ENCODE measurements at regions not wholly inside any gene's neighbourhood (a gene's known extent, or its start where the extent isn't known, plus 50 kb on each side); places are given as distances from the start of the nearest gene placed in this dataset.
"Not testable (repeated sequence)": the region's sequence is repeated elsewhere in the genome, so short reads cannot be mapped to it uniquely, and the experiment has no call there.

- DNase-seq (ENCODE audit: low spot score): no peak
- Histone ChIP-seq H4K20me1 (ENCODE audit: low read depth) (no peaks in the 10 kb centered on the region), H3K4me3 (no peak overlapping the region), H2AFZ (replicated peaks) (no peak overlapping the region), H3K4me2 (no peak overlapping the region), H3F3A (ENCODE audit: low read depth) (no peaks in the 10 kb centered on the region), H3K36me3 (no peaks in the 10 kb centered on the region), H3K4me1 (no peaks in the 10 kb centered on the region), H3K9me3 (ENCODE audit: low read depth) (no peaks in the 10 kb centered on the region), H3K9ac (no peak overlapping the region), H3K27ac (no peak overlapping the region), H3K27me3 (no peaks in the 10 kb centered on the region), H3K79me2 (ENCODE audit: low read depth) (no peaks in the 10 kb centered on the region)
- Mint-ChIP-seq H3K27me3 (ENCODE audit: insufficient read depth, low read depth) (peaks cover 2% of the 10 kb centered on the region), H3K36me3 (no peaks in the 10 kb centered on the region), H3K27ac (no peak overlapping the region), H3K4me1 (peaks cover 2% of the 10 kb centered on the region), H3K9me3 (peaks cover 2% of the 10 kb centered on the region), H3K4me3 (no peak overlapping the region)
- TF ChIP-seq EZH2phosphoT487 (IDR thresholded peaks at IDR 0.05): no peak
- TF ChIP-seq, protein P1, sequence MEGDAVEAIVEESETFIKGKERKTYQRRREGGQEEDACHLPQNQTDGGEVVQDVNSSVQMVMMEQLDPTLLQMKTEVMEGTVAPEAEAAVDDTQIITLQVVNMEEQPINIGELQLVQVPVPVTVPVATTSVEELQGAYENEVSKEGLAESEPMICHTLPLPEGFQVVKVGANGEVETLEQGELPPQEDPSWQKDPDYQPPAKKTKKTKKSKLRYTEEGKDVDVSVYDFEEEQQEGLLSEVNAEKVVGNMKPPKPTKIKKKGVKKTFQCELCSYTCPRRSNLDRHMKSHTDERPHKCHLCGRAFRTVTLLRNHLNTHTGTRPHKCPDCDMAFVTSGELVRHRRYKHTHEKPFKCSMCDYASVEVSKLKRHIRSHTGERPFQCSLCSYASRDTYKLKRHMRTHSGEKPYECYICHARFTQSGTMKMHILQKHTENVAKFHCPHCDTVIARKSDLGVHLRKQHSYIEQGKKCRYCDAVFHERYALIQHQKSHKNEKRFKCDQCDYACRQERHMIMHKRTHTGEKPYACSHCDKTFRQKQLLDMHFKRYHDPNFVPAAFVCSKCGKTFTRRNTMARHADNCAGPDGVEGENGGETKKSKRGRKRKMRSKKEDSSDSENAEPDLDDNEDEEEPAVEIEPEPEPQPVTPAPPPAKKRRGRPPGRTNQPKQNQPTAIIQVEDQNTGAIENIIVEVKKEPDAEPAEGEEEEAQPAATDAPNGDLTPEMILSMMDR (IDR thresholded peaks at IDR 0.05): no peak
- no peak for TF ChIP-seq EZH2 (IDR thresholded peaks at IDR 0.05)
Observed at GRCh38 chr18:42373584-42373983, 418.6 kb downstream of the PIK3C3 start.

DNA sequence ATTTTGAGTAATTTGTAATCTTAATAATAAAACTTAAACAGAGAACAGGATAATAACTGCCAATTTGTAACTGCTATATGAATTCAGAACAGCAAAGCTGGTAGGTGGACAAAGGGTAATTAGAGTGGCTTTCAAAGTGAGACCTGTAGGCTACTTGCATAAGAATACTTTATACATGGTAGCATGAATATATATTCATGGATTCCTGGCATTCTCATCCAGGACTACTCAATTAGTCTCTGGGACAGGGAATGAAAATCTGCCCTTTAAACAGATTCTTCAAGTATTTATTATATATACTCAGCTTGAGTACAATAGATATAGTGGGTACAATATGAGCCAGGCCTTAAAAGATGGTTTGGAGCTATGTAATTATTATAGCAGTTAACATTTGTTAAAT, 419.9 kb downstream of the PIK3C3 start:
- Histone ChIP-seq H3F3A (ENCODE audit: low read depth) (no peaks in the 10 kb centered on the region), H3K27me3 (no peaks in the 10 kb centered on the region), H3K4me2 (no peak overlapping the region), H3K4me1 (no peaks in the 10 kb centered on the region), H4K20me1 (ENCODE audit: low read depth) (no peaks in the 10 kb centered on the region), H3K9ac (no peak overlapping the region), H3K4me3 (no peak overlapping the region), H3K27ac (no peak overlapping the region), H3K79me2 (ENCODE audit: low read depth) (no peaks in the 10 kb centered on the region), H3K9me3 (ENCODE audit: low read depth) (no peaks in the 10 kb centered on the region), H3K36me3 (no peaks in the 10 kb centered on the region), H2AFZ (replicated peaks) (no peak overlapping the region)
- peaks cover 2% of the 10 kb centered on the region for H3K27me3 Mint-ChIP-seq (ENCODE audit: insufficient read depth, low read depth)
- DNase-seq (ENCODE audit: low spot score): no peak
- no peaks in the 10 kb centered on the region for H3K36me3 Mint-ChIP-seq
- no peak for TF ChIP-seq EZH2phosphoT487 (IDR thresholded peaks at IDR 0.05)
- no peak for TF ChIP-seq EZH2 (IDR thresholded peaks at IDR 0.05)
- TF ChIP-seq, protein P1 (IDR thresholded peaks at IDR 0.05): no peak
- H3K4me3 Mint-ChIP-seq: no peak overlapping the region
- peaks cover 2% of the 10 kb centered on the region for H3K4me1 Mint-ChIP-seq
- peaks cover 2% of the 10 kb centered on the region for H3K9me3 Mint-ChIP-seq
- no peak overlapping the region for H3K27ac Mint-ChIP-seq

- not testable (repeated sequence) for H4K20me1 ChIP-seq (ENCODE audit: low read depth); H3K79me2 ChIP-seq (ENCODE audit: low read depth); H3K9me3 Mint-ChIP-seq; H2AFZ ChIP-seq (replicated peaks); H3K9ac ChIP-seq; H3K36me3 ChIP-seq; H3K27me3 Mint-ChIP-seq (ENCODE audit: insufficient read depth, low read depth); H3K4me3 ChIP-seq; H3F3A ChIP-seq (ENCODE audit: low read depth); H3K4me3 Mint-ChIP-seq; H3K27ac Mint-ChIP-seq; DNase-seq (ENCODE audit: low spot score); H3K4me1 Mint-ChIP-seq; H3K27me3 ChIP-seq; H3K36me3 Mint-ChIP-seq; H3K27ac ChIP-seq; H3K4me1 ChIP-seq; H3K4me2 ChIP-seq; H3K9me3 ChIP-seq (ENCODE audit: low read depth)
Observed at GRCh38 chr18:42378854-42379253, 423.8 kb downstream of the PIK3C3 start.

DNA sequence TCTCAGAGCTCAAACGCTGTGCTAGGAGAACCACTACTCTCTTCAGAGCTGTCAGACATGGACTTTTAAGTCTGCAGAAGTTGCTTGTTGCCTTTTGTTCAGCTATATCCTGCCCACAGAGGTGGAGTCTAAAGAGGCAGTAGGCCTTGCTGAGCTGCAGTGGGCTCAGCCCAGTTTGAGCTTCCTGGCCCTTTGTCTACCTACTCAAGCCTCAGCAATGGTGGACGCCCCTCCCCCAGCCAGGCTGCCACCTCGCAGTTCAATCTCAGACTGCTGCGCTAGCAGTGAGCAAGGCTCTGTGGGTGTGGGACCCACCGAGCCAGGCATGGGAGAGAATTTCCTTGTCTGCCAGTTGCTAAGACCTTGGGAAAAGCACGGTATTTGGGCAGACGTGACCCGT, 426.2 kb downstream of the PIK3C3 start:
- not testable (repeated sequence) for H3K27ac ChIP-seq; H3K27ac Mint-ChIP-seq; H3K4me2 ChIP-seq; H3K9ac ChIP-seq; H3K4me3 ChIP-seq; H3K79me2 ChIP-seq (ENCODE audit: low read depth); H3K36me3 Mint-ChIP-seq; H3K4me3 Mint-ChIP-seq; H3K36me3 ChIP-seq; H3F3A ChIP-seq (ENCODE audit: low read depth); H3K27me3 ChIP-seq; H3K4me1 ChIP-seq; H3K9me3 ChIP-seq (ENCODE audit: low read depth); H3K4me1 Mint-ChIP-seq; H3K27me3 Mint-ChIP-seq (ENCODE audit: insufficient read depth, low read depth); H3K9me3 Mint-ChIP-seq; DNase-seq (ENCODE audit: low spot score); H4K20me1 ChIP-seq (ENCODE audit: low read depth)
- H2AFZ ChIP-seq (replicated peaks): peak overlapping the region; percentile 63

All from neural progenitor cell (in vitro differentiated cells).